ENCODE measurements at regions not wholly inside any gene's neighbourhood (a gene's known extent, or its start where the extent isn't known, plus 50 kb on each side); places are given as distances from the start of the nearest gene placed in this dataset.

- TF ChIP-seq POLR2A (IDR thresholded peaks at IDR 0.05; ENCODE audit: borderline replicate concordance, extremely low read depth, insufficient read depth, insufficient read length) = no peak
- no peak for TF ChIP-seq ATF3 (IDR thresholded peaks at IDR 0.05)
- TF ChIP-seq SRF (IDR thresholded peaks at IDR 0.05; ENCODE audit: low read depth) = no peak
- TF ChIP-seq MAX (IDR thresholded peaks at IDR 0.05) = no peak
- TF ChIP-seq SP1 (IDR thresholded peaks at IDR 0.05; ENCODE audit: low read depth) = no peak
- no peak for TF ChIP-seq POLR2AphosphoS5 (IDR thresholded peaks at IDR 0.05; ENCODE audit: low read depth, low read length)
- no peak for TF ChIP-seq SIN3A (IDR thresholded peaks at IDR 0.05; ENCODE audit: low read depth)
- no peak for TF ChIP-seq ZFX (IDR thresholded peaks at IDR 0.05)
- intact Hi-C loops (cut with micrococcal nuclease) = no loop called here
- Histone ChIP-seq H3K36me3 (ENCODE audit: control insufficient read depth in 1 of 2, insufficient read depth in 2 of 2, low read length in 2 of 2) (no peaks in the 10 kb centered on the region), H3K4me2 (ENCODE audit: low read length) (0 out of 2 replicates have a peak overlapping the region, but pooled peaks have one; percentile 0), H3K9me3 (ENCODE audit: control insufficient read depth in 1 of 2, insufficient read depth in 1 of 2, low read depth in 1 of 2, low read length in 2 of 2) (no peaks in the 10 kb centered on the region), H3K4me3 (replicated peaks in 1 of 2; ENCODE audit: low read depth in 1 of 2, low read length in 2 of 2) (no peak overlapping the region), H3K9me2 (ENCODE audit: insufficient read depth) (no peaks in the 10 kb centered on the region), H3K27me3 (ENCODE audit: insufficient read depth, low read length) (no peaks in the 10 kb centered on the region), H3K79me2 (ENCODE audit: insufficient read depth, low read length) (no peaks in the 10 kb centered on the region), H3K27ac (ENCODE audit: low read depth, low read length) (no peak overlapping the region), H3K4me1 (ENCODE audit: control insufficient read depth in 1 of 2, insufficient read depth in 2 of 2, low read length in 2 of 2) (peaks cover 11 to 26% of the 10 kb centered on the region in 2 experiments; a peak in 3 of 4 replicates), H2AFZ (ENCODE audit: low read depth, low read length, poor library complexity, severe bottlenecking) (no peak overlapping the region), H3K9ac (ENCODE audit: low read length) (no peak overlapping the region), H4K20me1 (ENCODE audit: insufficient read depth) (no peaks in the 10 kb centered on the region)
- CTCF ChIA-PET = no interaction called here
- no peak for ATAC-seq
- POLR2A ChIA-PET = interaction anchor here (0.6 kb wide), 1 partner anchor 44 kb away, joined by 3 read pairs; no protein-coding TSS in a partner anchor
- DNase-seq (ENCODE audit: low read depth, low spot score) = no peak
- RAD21 ChIA-PET (ENCODE audit: low non-redundant PET in 1 of 2, low total read pairs in 2 of 2, uncharacterized antibody in 2 of 2, unreplicated experiment in 2 of 2) = interaction anchor here in 1 of 2 experiments (0.7 kb wide), 1 partner anchor 54 kb away, joined by 4 read pairs; no protein-coding TSS in a partner anchor
- BruUV-seq (replicated peaks) = no TSS peak
Observed at GRCh38 chr9:129442803-129443511, 177.9 kb downstream of the C9orf50 start.

- Histone ChIP-seq H3K27me3 (ENCODE audit: insufficient read depth, low read length) (no peaks in the 10 kb centered on the region), H4K20me1 (ENCODE audit: insufficient read depth) (no peaks in the 10 kb centered on the region), H2AFZ (ENCODE audit: low read depth, low read length, poor library complexity, severe bottlenecking) (no peak overlapping the region), H3K79me2 (ENCODE audit: insufficient read depth, low read length) (no peaks in the 10 kb centered on the region), H3K4me3 (replicated peaks in 1 of 2; ENCODE audit: low read depth in 1 of 2, low read length in 2 of 2) (no peak overlapping the region), H3K36me3 (ENCODE audit: control insufficient read depth in 1 of 2, insufficient read depth in 2 of 2, low read length in 2 of 2) (no peaks in the 10 kb centered on the region), H3K4me2 (ENCODE audit: low read length) (no peak overlapping the region), H3K9ac (ENCODE audit: low read length) (no peak overlapping the region), H3K4me1 (ENCODE audit: control insufficient read depth in 1 of 2, insufficient read depth in 2 of 2, low read length in 2 of 2) (peaks cover 11 to 34% of the 10 kb centered on the region in 2 experiments; a peak in 3 of 4 replicates), H3K27ac (ENCODE audit: low read depth, low read length) (no peak overlapping the region), H3K9me3 (ENCODE audit: control insufficient read depth in 1 of 2, insufficient read depth in 1 of 2, low read depth in 1 of 2, low read length in 2 of 2) (no peaks in the 10 kb centered on the region), H3K9me2 (ENCODE audit: insufficient read depth) (no peaks in the 10 kb centered on the region)
- RAD21 ChIA-PET (ENCODE audit: low non-redundant PET in 1 of 2, low total read pairs in 2 of 2, uncharacterized antibody in 2 of 2, unreplicated experiment in 2 of 2) = interaction anchor here in 1 of 2 experiments (0.7 kb wide), 1 partner anchor 41 kb away, joined by 3 read pairs; no protein-coding TSS in a partner anchor
- CTCF ChIA-PET = no interaction called here
- ATAC-seq (peak; percentile 64), DNase-seq (ENCODE audit: low read depth, low spot score) (no peak)
- no TSS peak for BruUV-seq (replicated peaks)
- TF ChIP-seq FOSL1 (IDR thresholded peaks at IDR 0.05; ENCODE audit: low read depth) (no peak), POLR2AphosphoS5 (IDR thresholded peaks at IDR 0.05; ENCODE audit: low read depth, low read length) (no peak), TCF7L2 (IDR thresholded peaks at IDR 0.05; ENCODE audit: borderline replicate concordance, extremely low read depth, insufficient read depth, insufficient read length) (no peak), ATF3 (IDR thresholded peaks at IDR 0.05) (no peak), SP1 (IDR thresholded peaks at IDR 0.05; ENCODE audit: low read depth) (no peak), ZNF274 (IDR thresholded peaks at IDR 0.05; ENCODE audit: low read depth, low read length) (no peak), JUND (IDR thresholded peaks at IDR 0.05) (no peak), SIN3A (IDR thresholded peaks at IDR 0.05; ENCODE audit: low read depth) (no peak), CBX3 (IDR thresholded peaks at IDR 0.05; ENCODE audit: low read depth) (no peak), MAX (IDR thresholded peaks at IDR 0.05) (no peak), ZFX (IDR thresholded peaks at IDR 0.05) (no peak), REST (IDR thresholded peaks at IDR 0.05; ENCODE audit: low read depth) (no peak)
- intact Hi-C loops (cut with micrococcal nuclease) = no loop called here
- POLR2A ChIA-PET = no interaction called here
Observed at GRCh38 chr9:129441852-129442251, 179.0 kb downstream of the C9orf50 start.
